ENCODE measurements at regions not wholly inside any gene's neighbourhood (a gene's known extent, or its start where the extent isn't known, plus 50 kb on each side); places are given as distances from the start of the nearest gene placed in this dataset.

GRCh38 chr7:115233809-115234208 is 311.9 kb downstream of the MDFIC start:
- TF ChIP-seq MXI1 (IDR thresholded peaks at IDR 0.05; ENCODE audit: borderline replicate concordance, low read depth, low read length) = no peak
- no peak for TF ChIP-seq MAFK (IDR thresholded peaks at IDR 0.05; ENCODE audit: low read depth, low read length)
- TF ChIP-seq CTCF (conservative IDR thresholded peaks at IDR 0.05; ENCODE audit: low read depth, low read length) = no peak
- TF ChIP-seq POLR2A (IDR thresholded peaks at IDR 0.05; ENCODE audit: low read depth, low read length) = no peak
- no peak for TF ChIP-seq BHLHE40 (IDR thresholded peaks at IDR 0.05; ENCODE audit: low read depth, low read length)
- no peak for TF ChIP-seq USF2 (IDR thresholded peaks at IDR 0.05; ENCODE audit: low read depth, low read length)
- no peak for TF ChIP-seq CEBPB (IDR thresholded peaks at IDR 0.05; ENCODE audit: low read depth, low read length)
- no peak for TF ChIP-seq SMC3 (IDR thresholded peaks at IDR 0.05; ENCODE audit: low read depth, low read length)
- no peak for TF ChIP-seq RFX5 (IDR thresholded peaks at IDR 0.05; ENCODE audit: low read depth, low read length)
- TF ChIP-seq RCOR1 (IDR thresholded peaks at IDR 0.05; ENCODE audit: insufficient replicate concordance, low read length) = no peak
- TF ChIP-seq RAD21 (IDR thresholded peaks at IDR 0.05; ENCODE audit: low read length) = no peak
